LNCaP clone FGC (cell line): ENCODE measurements at regions not wholly inside any gene's neighbourhood (a gene's known extent, or its start where the extent isn't known, plus 50 kb on each side); places are given as distances from the start of the nearest gene placed in this dataset.
"Not testable (repeated sequence)": the region's sequence is repeated elsewhere in the genome, so short reads cannot be mapped to it uniquely, and the experiment has no call there.

Experiments used
- DNase-seq: peaks from one replicate; pipeline ENCODE4 v3.0.0-alpha.2; 2011; ENCODE audit warnings: low read depth
- H3K4me3 ChIP-seq: 2 replicates; pipeline ENCODE4 v1.5.1; 2011; ENCODE audit warnings: mild to moderate bottlenecking, low read depth, low read length, control low read depth
- CTCF ChIP-seq: IDR thresholded peaks from 2 replicates; pipeline ENCODE4 v1.5.1; 2012; ENCODE audit warnings: mild to moderate bottlenecking; ENCODE audit not compliant: control insufficient read depth, insufficient read depth; ENCODE audit errors: extremely low read depth

GRCh38 chr9:2427120-2427891, 194.3 kb upstream of the VLDLR start:
- H3K4me3 ChIP-seq = no peak overlapping the region
- TF ChIP-seq CTCF = no peak
- DNase-seq = peak; percentile 70

GRCh38 chr9:2439957-2440356, 181.6 kb upstream of the VLDLR start:
- no peak for DNase-seq
- no peak overlapping the region for H3K4me3 ChIP-seq
- TF ChIP-seq CTCF = no peak

GRCh38 chr9:2443933-2444332, 177.7 kb upstream of the VLDLR start:
- H3K4me3 ChIP-seq = not testable (repeated sequence)

GRCh38 chr9:2448193-2448738, 173.3 kb upstream of the VLDLR start:
- no peak for TF ChIP-seq CTCF
- no peak overlapping the region for H3K4me3 ChIP-seq
- DNase-seq = no peak

More at GRCh38 chr9:2443933-2444332, 177.7 kb upstream of the VLDLR start:
- not testable (repeated sequence) for DNase-seq

GRCh38 chr9:2453106-2453505, 168.5 kb upstream of the VLDLR start:
- DNase-seq = no peak
- no peak for TF ChIP-seq CTCF
- H3K4me3 ChIP-seq = no peak overlapping the region

- DNase-seq = no peak
- TF ChIP-seq CTCF = no peak
- no peak overlapping the region for H3K4me3 ChIP-seq
Measured at GRCh38 chr9:2453701-2454100, 167.9 kb upstream of the VLDLR start.

- TF ChIP-seq CTCF = no peak
- DNase-seq = no peak
- no peak overlapping the region for H3K4me3 ChIP-seq
Measured at GRCh38 chr9:2459756-2460155, 161.8 kb upstream of the VLDLR start.
